OCI-LY3 (cell line): ENCODE measurements at regions not wholly inside any gene's neighbourhood (a gene's known extent, or its start where the extent isn't known, plus 50 kb on each side); places are given as distances from the start of the nearest gene placed in this dataset.
"Not testable (repeated sequence)": the region's sequence is repeated elsewhere in the genome, so short reads cannot be mapped to it uniquely, and the experiment has no call there.

Source experiments
- H2AFZ ChIP-seq: fragments of 200-600, 300-600 bp; shearing (Covaris generic); 2 replicates; pipeline ENCODE4 v1.6.0; 2014; ENCODE audit warnings: antibody characterized with exemption, low read depth, low read length
- H3K27ac ChIP-seq: fragments of 200-600, 300-600 bp; sonication (generic); 2 replicates; pipeline ENCODE4 v1.5.1; 2014; ENCODE audit warnings: mild to moderate bottlenecking, low read length, moderate library complexity, mixed read lengths
- H3K27me3 ChIP-seq: fragments of 200-600, 300-600 bp; sonication (generic); 2 replicates; pipeline ENCODE4 v1.6.1; 2014; ENCODE audit warnings: low read depth, low read length, mixed read lengths
- H3K36me3 ChIP-seq: fragments of 200-600, 300-600 bp; sonication (generic); replicated peaks from 2 replicates; pipeline ENCODE3; 2014; ENCODE audit warnings: low read depth, low read length, mixed read lengths
- H3K4me1 ChIP-seq: fragments of 300-600, 200-600 bp; sonication (generic); 2 replicates; pipeline ENCODE4 v1.6.1; 2014; ENCODE audit warnings: low read length, mixed read lengths
- H3K4me2 ChIP-seq: fragments of 200-600, 300-600 bp; sonication (generic); 2 replicates; pipeline ENCODE4 v1.6.1; 2014; ENCODE audit warnings: low read length, mixed read lengths
- H3K4me3 ChIP-seq: fragments of 300-600, 200-600 bp; sonication (generic); 2 replicates; pipeline ENCODE4 v1.5.1; 2014; ENCODE audit warnings: antibody characterized with exemption, mild to moderate bottlenecking, low read length, moderate library complexity
- H3K79me2 ChIP-seq: fragments of 300-600, 200-600 bp; shearing (Covaris generic); 2 replicates; pipeline ENCODE4 v1.6.1; 2014; ENCODE audit warnings: mild to moderate bottlenecking, low read length, mixed read lengths
- H3K9ac ChIP-seq: fragments of 300-600, 200-600 bp; shearing (Covaris generic); 2 replicates; pipeline ENCODE4 v1.6.0; 2014; ENCODE audit warnings: mild to moderate bottlenecking, low read length, moderate library complexity
- H3K9me3 ChIP-seq: fragments of 200-600, 300-600 bp; shearing (Covaris generic); 2 replicates; pipeline ENCODE4 v1.6.1; 2014; ENCODE audit warnings: low read length, mixed read lengths; ENCODE audit not compliant: insufficient read depth
- H4K20me1 ChIP-seq: fragments of 200-600, 300-600 bp; sonication (generic); 2 replicates; pipeline ENCODE4 v1.6.1; 2016; ENCODE audit warnings: low read length, mixed read lengths; ENCODE audit not compliant: insufficient read depth

- H3K4me2 ChIP-seq, H3K9ac ChIP-seq, H3K27me3 ChIP-seq, H3K4me1 ChIP-seq, H4K20me1 ChIP-seq, H3K4me3 ChIP-seq, H3K9me3 ChIP-seq, H3K27ac ChIP-seq, H3K36me3 ChIP-seq, H2AFZ ChIP-seq: not testable (repeated sequence)
- peaks cover 32% of the 10 kb centered on the region for H3K79me2 ChIP-seq
Observed at GRCh38 chr9:94415111-94415510, 86.7 kb upstream of the NUTM2F start.

GRCh38 chr9:94420098-94420497 lies 91.7 kb upstream of the NUTM2F start:
- H3K4me3 ChIP-seq, H3K4me1 ChIP-seq, H3K27me3 ChIP-seq, H2AFZ ChIP-seq, H3K9me3 ChIP-seq, H3K9ac ChIP-seq, H4K20me1 ChIP-seq, H3K79me2 ChIP-seq, H3K4me2 ChIP-seq, H3K36me3 ChIP-seq, H3K27ac ChIP-seq: not testable (repeated sequence)

- H3K4me2 ChIP-seq, H3K4me3 ChIP-seq, H3K4me1 ChIP-seq, H3K27ac ChIP-seq, H3K9ac ChIP-seq, H3K79me2 ChIP-seq, H3K36me3 ChIP-seq, H2AFZ ChIP-seq, H4K20me1 ChIP-seq, H3K9me3 ChIP-seq, H3K27me3 ChIP-seq: not testable (repeated sequence)
Observed at GRCh38 chr9:94421951-94422350, 93.5 kb upstream of the NUTM2F start.

- H3K4me3 ChIP-seq, H3K4me2 ChIP-seq, H2AFZ ChIP-seq, H3K9ac ChIP-seq, H3K79me2 ChIP-seq, H3K9me3 ChIP-seq, H3K27me3 ChIP-seq, H3K27ac ChIP-seq, H3K4me1 ChIP-seq, H3K36me3 ChIP-seq, H4K20me1 ChIP-seq: not testable (repeated sequence)
Observed at GRCh38 chr9:94425312-94425711, 96.9 kb upstream of the NUTM2F start.

- not testable (repeated sequence) for H3K27me3 ChIP-seq, H3K4me3 ChIP-seq, H2AFZ ChIP-seq, H3K9me3 ChIP-seq, H3K4me1 ChIP-seq, H3K79me2 ChIP-seq, H3K36me3 ChIP-seq, H3K4me2 ChIP-seq, H3K9ac ChIP-seq, H4K20me1 ChIP-seq, H3K27ac ChIP-seq
Observed at GRCh38 chr9:94437128-94437527, 108.7 kb upstream of the NUTM2F start.

- not testable (repeated sequence) for H3K9ac ChIP-seq, H2AFZ ChIP-seq, H3K79me2 ChIP-seq, H3K9me3 ChIP-seq, H3K27ac ChIP-seq, H3K27me3 ChIP-seq, H3K4me1 ChIP-seq, H3K4me2 ChIP-seq, H3K4me3 ChIP-seq
- Histone ChIP-seq H4K20me1 (peaks cover 10% of the 10 kb centered on the region), H3K36me3 (peaks cover 10% of the 10 kb centered on the region)
Observed at GRCh38 chr9:94438336-94438735, 109.9 kb upstream of the NUTM2F start.

- not testable (repeated sequence) for H3K27ac ChIP-seq, H3K9me3 ChIP-seq, H3K4me3 ChIP-seq, H2AFZ ChIP-seq, H3K4me2 ChIP-seq, H3K4me1 ChIP-seq, H3K79me2 ChIP-seq, H3K9ac ChIP-seq, H3K27me3 ChIP-seq
- Histone ChIP-seq H4K20me1 (peaks cover 27% of the 10 kb centered on the region), H3K36me3 (peaks cover 21% of the 10 kb centered on the region)
Observed at GRCh38 chr9:94441146-94441545, 112.7 kb upstream of the NUTM2F start.
